GM19397 (cell line): ENCODE measurements at regions not wholly inside any gene's neighbourhood (a gene's known extent, or its start where the extent isn't known, plus 50 kb on each side); places are given as distances from the start of the nearest gene placed in this dataset.
"Not testable (repeated sequence)": the region's sequence is repeated elsewhere in the genome, so short reads cannot be mapped to it uniquely, and the experiment has no call there.

Source experiments
- ATAC-seq: cut with Tn5 transposase; IDR thresholded peaks from one replicate; pipeline ENCODE4 v1.9.1; 2021; ENCODE audit warnings: mild to moderate bottlenecking, moderate library complexity; ENCODE audit not compliant: unreplicated experiment

GRCh38 chr5:106508894-106509293, 1161.8 kb downstream of the EFNA5 start:
- ATAC-seq = no peak

- ATAC-seq = no peak
Measured at GRCh38 chr5:106493910-106494309, 1176.8 kb downstream of the EFNA5 start.

- ATAC-seq = no peak
Measured at GRCh38 chr5:106489004-106489403, 1181.7 kb downstream of the EFNA5 start.

GRCh38 chr5:106488407-106488806, 1182.3 kb downstream of the EFNA5 start:
- ATAC-seq = no peak

DNA sequence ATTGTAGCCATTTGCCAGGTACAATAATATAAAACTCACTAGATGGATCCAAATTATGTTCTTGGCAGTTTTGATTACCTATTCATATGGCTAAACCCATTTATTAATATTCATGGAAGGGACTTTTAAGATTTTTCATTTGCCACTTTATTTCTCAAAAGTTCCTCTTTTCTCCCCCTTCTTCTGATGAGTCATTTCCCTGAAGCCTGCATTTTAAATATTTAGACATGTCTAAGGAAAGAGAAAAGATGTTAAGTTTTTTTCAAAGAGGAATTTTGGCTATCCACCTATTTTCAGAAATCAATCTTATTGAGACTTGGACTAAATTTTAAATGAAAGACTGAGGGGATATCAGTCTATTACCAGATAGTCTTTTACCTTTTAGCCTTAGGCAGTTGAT, 1189.4 kb downstream of the EFNA5 start:
- ATAC-seq = no peak

- no peak for ATAC-seq
Measured at GRCh38 chr5:106476630-106477029, 1194.1 kb downstream of the EFNA5 start.

GRCh38 chr5:106474066-106474465, 1196.7 kb downstream of the EFNA5 start:
- ATAC-seq = no peak

GRCh38 chr5:106459541-106459940, 1211.2 kb downstream of the EFNA5 start:
- ATAC-seq = no peak

DNA sequence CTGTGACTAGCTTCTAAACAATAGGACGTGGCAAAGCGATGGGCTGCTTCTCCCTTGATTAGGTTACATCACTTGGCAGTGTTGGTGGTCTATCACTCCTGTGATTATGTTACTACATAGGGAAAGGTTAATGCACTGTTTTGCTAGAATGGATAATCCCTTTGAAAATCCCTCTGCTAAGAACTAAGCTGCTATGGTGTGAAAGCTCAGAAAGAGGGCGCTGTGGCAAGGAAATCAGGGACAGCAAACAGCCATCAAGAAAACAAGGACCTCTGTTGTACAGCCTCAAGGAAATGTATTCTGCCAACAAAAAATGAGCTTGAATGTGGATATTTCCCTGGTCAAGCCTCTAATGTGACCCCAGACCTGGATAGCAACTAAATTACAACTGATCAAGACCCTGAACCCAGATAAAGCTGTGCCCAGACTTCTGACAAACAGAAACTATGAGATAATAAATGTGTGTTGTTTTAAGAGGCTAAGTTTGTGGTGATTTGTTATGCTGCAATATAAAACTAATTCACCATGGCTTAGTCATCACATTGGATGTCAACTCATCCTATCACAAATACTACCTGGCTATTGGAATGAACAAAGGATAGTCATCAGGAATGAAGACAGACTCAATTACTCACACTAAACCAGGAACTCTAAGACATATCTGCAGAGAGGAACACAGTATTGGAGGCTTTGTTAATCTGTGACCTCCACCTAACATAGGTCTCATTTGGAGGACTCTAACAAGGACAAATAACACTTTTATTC, 1215.9 kb downstream of the EFNA5 start:
- ATAC-seq = no peak

DNA sequence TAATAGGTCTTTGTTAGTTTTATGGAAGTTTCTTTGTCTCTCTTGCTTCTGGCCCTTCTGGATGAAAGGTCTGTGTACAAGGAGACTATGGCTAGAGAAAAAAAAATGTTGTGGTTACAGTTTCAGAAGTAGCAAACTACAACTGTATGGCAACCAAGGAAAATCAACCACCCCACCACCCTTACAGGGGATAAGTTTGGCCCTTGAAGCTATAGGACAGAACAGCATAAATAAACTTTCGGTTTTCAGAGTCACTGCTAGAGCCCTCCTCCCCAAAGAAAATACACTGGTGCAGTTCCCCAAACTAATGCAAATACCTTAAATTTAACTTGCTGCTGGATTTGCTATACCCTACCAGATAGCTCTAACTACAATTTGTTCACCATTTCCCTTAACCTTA, 1216.7 kb downstream of the EFNA5 start:
- no peak for ATAC-seq

GRCh38 chr5:106451998-106452397, 1218.7 kb downstream of the EFNA5 start:
- no peak for ATAC-seq

DNA sequence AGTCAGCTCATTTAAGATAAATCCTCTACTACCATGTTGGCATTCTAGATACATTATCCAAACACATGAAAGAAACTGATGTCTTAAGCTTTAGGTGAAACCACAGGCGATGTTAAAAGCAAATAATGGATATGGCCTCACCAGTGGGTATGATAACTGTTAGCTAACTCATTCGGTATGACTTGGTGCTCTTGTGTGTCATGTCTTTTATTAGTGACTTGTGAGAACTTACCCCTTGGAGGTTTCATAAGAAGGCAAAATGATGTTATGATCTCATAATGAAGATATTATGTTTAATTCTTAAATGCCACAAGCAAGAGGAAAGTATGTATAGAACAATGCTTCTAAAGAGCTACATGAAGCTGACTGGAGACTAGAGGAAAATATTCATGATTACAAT, 1227.0 kb downstream of the EFNA5 start:
- ATAC-seq = no peak

- no peak for ATAC-seq
Measured at GRCh38 chr5:106435185-106435584, 1235.6 kb downstream of the EFNA5 start.

GRCh38 chr5:106430733-106431132, 1240.0 kb downstream of the EFNA5 start:
- ATAC-seq = not testable (repeated sequence)

DNA sequence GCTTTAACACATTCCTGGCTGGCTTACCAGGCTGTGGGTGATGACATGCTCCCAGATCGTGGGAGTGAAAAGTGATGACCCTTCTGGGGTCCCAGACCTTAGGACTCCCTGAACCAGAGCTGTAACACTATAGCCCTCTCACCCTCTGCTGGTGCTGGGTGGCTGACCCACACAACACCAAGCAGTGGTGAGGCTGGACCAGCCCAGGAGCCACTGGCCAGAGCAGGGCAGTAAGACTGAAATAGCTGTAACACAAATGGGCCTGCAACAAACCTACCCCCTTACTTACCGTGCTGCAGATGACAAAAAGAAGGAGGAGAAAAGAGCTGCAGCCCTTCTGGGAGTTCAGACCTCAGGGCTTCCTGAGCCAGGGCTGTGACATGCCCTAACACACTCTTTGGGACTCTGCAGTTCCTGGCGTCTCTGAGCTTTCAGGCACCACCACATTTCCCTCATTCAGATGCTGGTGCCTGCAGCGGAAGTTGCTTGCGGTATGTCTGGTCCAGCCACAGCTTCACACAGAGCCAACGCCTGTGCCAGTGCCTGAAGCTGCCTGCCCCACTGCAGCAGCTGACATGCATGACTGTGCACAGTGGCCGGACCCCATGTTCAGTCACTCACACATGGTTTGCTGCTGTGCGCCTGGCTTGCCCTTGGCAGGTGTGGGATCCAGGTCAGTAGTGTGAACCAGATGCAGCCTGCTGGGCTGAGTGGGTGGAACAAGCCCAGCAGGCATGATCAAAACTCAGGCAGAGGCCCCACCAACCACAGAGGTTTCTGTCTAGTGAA, 1247.4 kb downstream of the EFNA5 start:
- no peak for ATAC-seq

DNA sequence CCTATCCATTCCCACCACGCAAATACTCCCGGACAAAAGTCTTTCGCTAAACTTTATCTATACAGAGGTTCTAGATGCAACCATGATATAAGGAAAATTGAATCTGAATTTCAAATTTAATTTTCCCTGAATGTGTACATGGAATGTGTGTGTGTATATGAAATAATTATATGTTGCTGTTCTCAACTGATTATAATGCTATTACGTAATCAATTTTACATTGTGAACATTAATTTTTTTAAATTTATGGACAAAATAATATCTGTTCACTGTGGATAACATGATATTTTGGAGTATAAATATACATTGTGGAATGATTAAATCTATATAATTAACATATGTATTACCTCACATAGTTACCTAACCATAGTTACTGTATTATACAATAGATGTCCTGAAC, 1250.6 kb downstream of the EFNA5 start:
- no peak for ATAC-seq

DNA sequence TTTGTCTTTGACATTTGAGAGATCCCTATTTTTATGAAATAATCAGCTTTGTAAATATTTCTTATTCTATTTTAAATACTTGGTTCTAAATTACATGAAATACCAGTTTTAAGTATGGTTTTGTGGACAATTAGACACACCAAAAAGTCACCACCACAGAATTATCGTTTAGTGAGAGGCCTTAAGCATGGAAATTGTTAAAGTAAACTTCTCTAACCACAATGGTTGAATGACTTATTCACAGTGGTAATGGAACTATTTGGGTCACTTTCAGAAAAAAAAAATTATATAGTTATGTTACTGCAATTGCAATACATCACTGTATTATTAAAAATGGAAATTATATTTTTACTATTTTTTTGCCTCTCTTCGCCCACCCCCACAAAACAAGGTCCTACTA, 1252.5 kb downstream of the EFNA5 start:
- ATAC-seq = no peak

DNA sequence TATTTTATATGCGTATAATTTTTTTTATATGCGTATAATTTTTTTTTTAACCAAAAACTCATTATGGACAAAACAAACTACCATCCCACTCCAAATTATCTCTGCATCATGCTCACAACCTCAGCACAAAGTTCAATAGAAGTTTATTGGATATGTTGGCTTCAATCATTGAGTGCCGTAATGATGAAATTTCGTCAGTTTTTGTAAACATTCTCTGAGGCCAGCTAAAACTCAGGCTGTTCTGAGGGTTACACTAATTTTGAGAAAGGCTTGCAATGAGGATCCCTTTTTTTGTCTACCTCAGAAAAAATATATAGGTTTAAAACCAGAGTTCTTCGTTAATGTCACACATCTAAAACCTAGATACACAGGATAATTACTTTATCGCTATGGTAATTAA, 1253.2 kb downstream of the EFNA5 start:
- ATAC-seq = no peak

DNA sequence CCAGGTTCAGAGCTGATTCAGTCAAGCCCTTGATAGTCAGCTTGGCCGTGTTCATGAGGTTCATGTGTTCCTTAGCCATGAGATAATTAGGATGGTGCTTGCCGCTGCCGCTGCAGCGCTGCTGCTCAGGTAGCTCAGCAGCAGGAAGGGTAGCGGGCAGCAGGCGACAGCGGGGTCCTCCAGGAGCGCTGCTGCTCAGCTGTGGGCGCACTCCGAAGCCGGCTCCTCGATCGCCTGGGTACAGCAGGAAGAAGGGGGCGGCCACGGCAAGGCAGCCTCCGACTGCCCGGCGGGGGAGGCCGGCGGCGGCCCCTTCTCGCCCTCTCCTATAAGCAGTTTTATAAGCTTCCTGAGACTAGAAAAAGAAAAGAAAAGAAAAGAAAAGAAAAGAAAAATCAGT, 1253.6 kb downstream of the EFNA5 start:
- ATAC-seq = no peak

GRCh38 chr5:106415541-106415940, 1255.2 kb downstream of the EFNA5 start:
- no peak for ATAC-seq

DNA sequence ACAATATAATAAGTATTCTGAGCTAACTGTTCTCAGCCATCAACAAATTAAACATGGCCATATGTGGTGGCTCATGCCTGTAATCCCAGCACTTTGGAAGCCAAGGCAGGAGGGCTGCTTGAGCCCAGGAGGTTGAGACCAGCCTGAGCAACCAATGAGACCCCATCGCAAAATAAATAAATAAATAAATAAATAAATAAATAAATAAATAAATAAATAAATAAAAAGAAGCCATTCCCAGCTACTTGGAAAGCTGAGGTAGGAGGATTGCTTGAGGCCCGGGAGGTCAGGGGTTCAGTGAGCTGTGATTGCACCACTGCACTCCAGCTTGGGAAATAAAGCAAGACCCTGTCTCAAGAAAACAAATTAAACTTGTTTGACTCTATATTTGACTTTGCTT, 1256.4 kb downstream of the EFNA5 start:
- ATAC-seq = no peak

DNA sequence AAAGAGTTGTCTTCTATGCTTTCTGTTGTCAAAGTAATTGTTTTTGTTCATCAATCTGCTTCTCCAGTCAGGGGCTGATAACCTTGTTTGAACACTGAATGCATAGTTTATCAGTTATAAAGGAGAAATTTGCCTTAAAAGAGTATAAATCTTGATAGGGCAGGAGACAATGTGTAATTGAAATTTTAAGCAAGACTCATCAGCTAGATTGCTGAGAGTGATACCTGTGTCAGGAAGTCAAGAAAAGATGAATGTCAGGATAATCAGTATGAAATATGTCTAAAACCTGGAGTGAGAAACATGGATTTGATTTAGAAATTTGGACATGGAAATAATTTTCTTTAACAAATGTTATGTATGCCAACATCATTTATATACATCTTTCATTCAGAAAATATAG, 1258.1 kb downstream of the EFNA5 start:
- ATAC-seq = no peak
